Colonic mucosa (tissue), 4 donors: ENCODE measurements at regions not wholly inside any gene's neighbourhood (a gene's known extent, or its start where the extent isn't known, plus 50 kb on each side); places are given as distances from the start of the nearest gene placed in this dataset.

Source experiments
- DNase-seq: peaks from one replicate; pipeline ENCODE4 v3.0.0-alpha.2; 2020
- H3K27ac ChIP-seq: fragments of 200-600 bp; one replicate; pipeline ENCODE4 v1.8.0; 2021
- H3K27me3 ChIP-seq: fragments of 200-600 bp; one replicate; pipeline ENCODE4 v1.8.0; 2021
- H3K36me3 ChIP-seq: fragments of 200-600 bp; one replicate; pipeline ENCODE4 v1.8.0; 2021
- H3K4me1 ChIP-seq: fragments of 200-600 bp; one replicate; pipeline ENCODE4 v1.8.0; 2021; ENCODE audit warnings: mild to moderate bottlenecking
- H3K4me3 ChIP-seq: fragments of 200-600 bp; one replicate; pipeline ENCODE4 v1.8.0; 2021
- H3K9ac ChIP-seq, 2 donors: one replicate each; pipeline ENCODE4 v1.7.0; 2013; ENCODE audit warnings: control low read depth in 2 of 2, low read depth in 2 of 2, low read length in 2 of 2
- H3K9me3 ChIP-seq: fragments of 200-600 bp; one replicate; pipeline ENCODE4 v1.8.0; 2021
- CTCF ChIP-seq: fragments of 200-600 bp; IDR thresholded peaks from one replicate; pipeline ENCODE4 v1.8.0; 2022; ENCODE audit warnings: antibody characterized with exemption, mild to moderate bottlenecking
- intact Hi-C: fragments of 100-400 bp; cut with DNase I; formaldehyde crosslinking; loops from one replicate; pipeline ENCODE4 v1.14.1; 2022
- donor health status: healthy.
- donor health status: DM: no; HTN: no; CAD: no.
- donor health status: DM: no; HTN: no; CAD: no.

DNA sequence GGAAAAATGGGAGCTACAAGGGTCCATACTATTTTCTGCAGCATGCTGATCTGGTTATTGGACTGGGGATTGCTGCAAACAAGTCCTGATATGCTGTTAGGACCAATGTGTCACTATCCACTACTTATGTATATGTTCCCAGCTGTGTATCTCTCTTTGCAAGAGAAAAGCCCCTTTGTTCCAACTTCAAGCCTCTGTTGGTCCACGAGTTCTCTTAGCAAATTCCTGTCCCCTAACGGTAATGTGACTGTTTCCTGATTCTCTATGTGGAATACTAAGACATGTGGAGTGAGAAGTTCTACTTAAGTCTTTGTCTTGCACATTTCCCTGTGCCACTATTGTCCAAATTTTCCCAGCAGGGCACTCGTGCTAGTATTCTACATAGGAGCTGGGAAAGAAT lies 557.7 kb downstream of the FSCB start:
- intact Hi-C loops, result no loop called here

GRCh38 chr14:43939836-43940235 lies 567.2 kb downstream of the FSCB start:
- Histone ChIP-seq H3K36me3 (no peaks in the 10 kb centered on the region), H3K27ac (no peak overlapping the region), H3K4me1 (no peaks in the 10 kb centered on the region), H3K9me3 (no peaks in the 10 kb centered on the region), H3K27me3 (no peaks in the 10 kb centered on the region), H3K9ac (no peak overlapping the region), H3K4me3 (no peak overlapping the region)
- TF ChIP-seq CTCF, result no peak
- intact Hi-C loops, result no loop called here
- DNase-seq, result no peak

More for the DNA sequence above, 557.7 kb downstream of the FSCB start:
- Histone ChIP-seq H3K9me3 (no peaks in the 10 kb centered on the region), H3K36me3 (no peaks in the 10 kb centered on the region), H3K27ac (no peak overlapping the region), H3K4me1 (no peaks in the 10 kb centered on the region), H3K9ac (no peak overlapping the region), H3K27me3 (no peaks in the 10 kb centered on the region), H3K4me3 (no peak overlapping the region)
- no peak for TF ChIP-seq CTCF
- DNase-seq, result no peak

DNA sequence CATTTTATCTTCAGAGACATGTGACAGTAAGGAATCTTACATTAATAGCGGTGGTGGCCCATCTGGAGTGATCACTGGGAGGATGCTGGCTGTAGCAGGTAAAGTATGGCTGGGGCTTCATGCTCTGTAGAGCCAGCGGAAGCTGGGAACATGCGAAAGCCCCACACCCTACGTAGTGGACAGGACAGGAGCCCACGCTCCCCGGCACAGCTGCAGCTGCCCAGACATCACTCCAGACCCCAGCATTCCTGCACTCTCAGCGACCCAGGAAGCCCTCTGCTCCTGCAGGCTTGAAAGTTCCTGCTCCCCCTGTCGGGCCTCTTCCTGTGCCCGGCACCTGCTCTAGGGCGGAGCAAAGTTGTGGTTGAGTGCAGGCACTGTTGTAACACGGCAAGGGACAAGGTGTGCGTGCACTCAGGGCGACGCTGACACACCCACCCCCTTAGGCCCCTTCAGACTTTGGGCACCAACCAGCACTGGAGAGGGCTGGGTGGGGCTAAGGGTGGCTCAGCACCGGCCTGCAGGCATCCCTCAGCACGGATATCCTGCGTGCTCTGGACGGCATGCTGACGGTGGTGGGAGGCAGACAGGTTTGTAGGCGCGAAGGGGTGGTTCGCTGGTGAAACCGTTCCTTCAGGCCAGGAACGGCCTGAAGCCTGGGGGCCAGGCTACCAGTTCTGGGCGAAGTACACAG lies 568.3 kb downstream of the FSCB start:
- no peak for DNase-seq
- no peaks in the 10 kb centered on the region for H3K9me3 ChIP-seq
- no peaks in the 10 kb centered on the region for H3K36me3 ChIP-seq
- H3K4me3 ChIP-seq, result no peak overlapping the region
- H3K4me1 ChIP-seq, result no peaks in the 10 kb centered on the region
- no peak overlapping the region for H3K27ac ChIP-seq
- TF ChIP-seq CTCF, result no peak
- H3K9ac ChIP-seq, result no peak overlapping the region
- no peaks in the 10 kb centered on the region for H3K27me3 ChIP-seq
- intact Hi-C loops, result no loop called here

- H3K4me1 ChIP-seq, result no peaks in the 10 kb centered on the region
- no peak overlapping the region for H3K27ac ChIP-seq
- no peaks in the 10 kb centered on the region for H3K36me3 ChIP-seq
- H3K9me3 ChIP-seq, result no peaks in the 10 kb centered on the region
- no peak overlapping the region for H3K4me3 ChIP-seq
- H3K9ac ChIP-seq, result no peak overlapping the region
- intact Hi-C loops, result no loop called here
- no peak for TF ChIP-seq CTCF
- no peaks in the 10 kb centered on the region for H3K27me3 ChIP-seq
- no peak for DNase-seq
Measured at GRCh38 chr14:43937001-43937400, 570.1 kb downstream of the FSCB start.

GRCh38 chr14:43934102-43934501 lies 573.0 kb downstream of the FSCB start:
- Histone ChIP-seq H3K36me3 (no peaks in the 10 kb centered on the region), H3K9me3 (no peaks in the 10 kb centered on the region), H3K9ac (no peak overlapping the region), H3K4me1 (no peaks in the 10 kb centered on the region), H3K27me3 (no peaks in the 10 kb centered on the region), H3K27ac (no peak overlapping the region), H3K4me3 (no peak overlapping the region)
- no peak for TF ChIP-seq CTCF
- intact Hi-C loops, result no loop called here
- DNase-seq, result no peak
